ENCODE measurements at regions not wholly inside any gene's neighbourhood (a gene's known extent, or its start where the extent isn't known, plus 50 kb on each side); places are given as distances from the start of the nearest gene placed in this dataset.

DNA sequence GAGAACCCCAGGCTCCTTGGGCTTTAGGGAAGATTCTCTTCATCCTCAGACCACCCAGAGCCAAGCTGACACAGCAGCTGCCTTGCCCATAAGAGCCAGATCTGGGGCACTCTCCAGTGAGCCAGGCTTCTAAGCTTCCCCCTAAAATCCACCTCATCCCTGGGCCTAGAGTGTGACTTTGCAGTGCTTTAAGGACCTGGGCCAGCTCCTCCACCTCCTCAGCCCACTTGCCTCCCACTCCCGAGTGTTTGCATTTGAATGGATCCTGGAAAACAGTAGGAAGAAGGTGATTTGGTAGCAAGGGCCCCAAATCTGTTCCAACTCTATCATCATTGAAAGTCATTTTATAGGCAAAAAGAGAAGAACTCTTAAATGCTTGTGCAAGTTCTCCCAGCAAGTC is 108.7 kb upstream of the UBL3 start:
- TF ChIP-seq, protein P1, sequence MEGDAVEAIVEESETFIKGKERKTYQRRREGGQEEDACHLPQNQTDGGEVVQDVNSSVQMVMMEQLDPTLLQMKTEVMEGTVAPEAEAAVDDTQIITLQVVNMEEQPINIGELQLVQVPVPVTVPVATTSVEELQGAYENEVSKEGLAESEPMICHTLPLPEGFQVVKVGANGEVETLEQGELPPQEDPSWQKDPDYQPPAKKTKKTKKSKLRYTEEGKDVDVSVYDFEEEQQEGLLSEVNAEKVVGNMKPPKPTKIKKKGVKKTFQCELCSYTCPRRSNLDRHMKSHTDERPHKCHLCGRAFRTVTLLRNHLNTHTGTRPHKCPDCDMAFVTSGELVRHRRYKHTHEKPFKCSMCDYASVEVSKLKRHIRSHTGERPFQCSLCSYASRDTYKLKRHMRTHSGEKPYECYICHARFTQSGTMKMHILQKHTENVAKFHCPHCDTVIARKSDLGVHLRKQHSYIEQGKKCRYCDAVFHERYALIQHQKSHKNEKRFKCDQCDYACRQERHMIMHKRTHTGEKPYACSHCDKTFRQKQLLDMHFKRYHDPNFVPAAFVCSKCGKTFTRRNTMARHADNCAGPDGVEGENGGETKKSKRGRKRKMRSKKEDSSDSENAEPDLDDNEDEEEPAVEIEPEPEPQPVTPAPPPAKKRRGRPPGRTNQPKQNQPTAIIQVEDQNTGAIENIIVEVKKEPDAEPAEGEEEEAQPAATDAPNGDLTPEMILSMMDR (IDR thresholded peaks at IDR 0.05; ENCODE audit: insufficient read depth, low read length, poor library complexity, severe bottlenecking), result no peak
- H3K36me3 ChIP-seq (ENCODE audit: control insufficient read depth, insufficient read depth, low read length), result no peaks in the 10 kb centered on the region
- H3K27me3 ChIP-seq (replicated peaks; ENCODE audit: control insufficient read depth, insufficient read depth, low read length), result no peaks in the 10 kb centered on the region; the same call in none of the 2 replicates
- DNase-seq (ENCODE audit: extremely low read depth, insufficient read length), result no peak
- H3K4me3 ChIP-seq (replicated peaks; ENCODE audit: low read depth, low read length), result no peak overlapping the region

DNA sequence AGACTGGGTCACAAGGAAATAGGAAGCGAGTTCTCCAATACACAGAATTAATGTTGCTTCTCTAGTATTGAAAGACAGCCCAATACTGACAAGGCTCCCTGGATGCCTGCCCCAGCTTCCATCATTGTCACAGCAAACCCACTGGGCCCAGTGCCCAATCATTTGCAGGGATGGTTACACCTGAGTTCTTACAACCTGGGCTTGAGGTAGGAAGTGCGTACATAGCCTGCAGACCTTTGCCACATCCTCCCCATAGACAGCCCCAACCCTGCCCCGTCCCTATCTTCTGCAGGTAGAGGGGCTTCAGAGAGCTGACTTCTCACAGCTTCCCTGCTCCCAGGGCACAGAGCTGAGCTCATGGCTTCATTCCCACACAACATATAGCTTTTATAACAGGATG is 108.1 kb upstream of the UBL3 start:
- Histone ChIP-seq H3K36me3 (ENCODE audit: control insufficient read depth, insufficient read depth, low read length) (no peaks in the 10 kb centered on the region), H3K27me3 (replicated peaks; ENCODE audit: control insufficient read depth, insufficient read depth, low read length) (no peaks in the 10 kb centered on the region; the same call in none of the 2 replicates), H3K4me3 (replicated peaks; ENCODE audit: low read depth, low read length) (no peak overlapping the region)
- no peak for DNase-seq (ENCODE audit: extremely low read depth, insufficient read length)
- TF ChIP-seq, protein P1 (IDR thresholded peaks at IDR 0.05; ENCODE audit: insufficient read depth, low read length, poor library complexity, severe bottlenecking), result no peak

DNA sequence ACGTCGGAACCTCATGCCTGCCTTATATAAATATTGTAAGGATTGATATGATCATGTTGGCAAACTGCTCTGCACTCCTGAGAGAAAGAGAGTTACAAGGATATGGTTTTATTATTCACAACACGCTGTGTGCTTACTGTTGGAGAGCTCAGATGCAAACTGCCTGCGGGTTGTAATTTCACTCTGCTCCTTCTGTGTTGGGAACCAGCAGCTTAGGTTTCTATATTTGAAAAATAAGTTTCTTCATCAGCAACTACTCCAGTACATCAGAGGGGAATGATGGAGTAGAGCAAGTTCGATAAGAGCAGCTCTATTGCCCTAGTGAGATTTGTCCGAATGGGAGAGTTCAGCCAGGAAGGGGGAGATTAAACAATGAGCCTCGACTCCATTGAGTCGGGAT is 106.9 kb upstream of the UBL3 start:
- Histone ChIP-seq H3K27me3 (replicated peaks; ENCODE audit: control insufficient read depth, insufficient read depth, low read length) (no peaks in the 10 kb centered on the region; the same call in none of the 2 replicates), H3K4me3 (replicated peaks; ENCODE audit: low read depth, low read length) (no peak overlapping the region), H3K36me3 (ENCODE audit: control insufficient read depth, insufficient read depth, low read length) (no peaks in the 10 kb centered on the region)
- TF ChIP-seq, protein P1 (IDR thresholded peaks at IDR 0.05; ENCODE audit: insufficient read depth, low read length, poor library complexity, severe bottlenecking), result no peak
- no peak for DNase-seq (ENCODE audit: extremely low read depth, insufficient read length)

DNA sequence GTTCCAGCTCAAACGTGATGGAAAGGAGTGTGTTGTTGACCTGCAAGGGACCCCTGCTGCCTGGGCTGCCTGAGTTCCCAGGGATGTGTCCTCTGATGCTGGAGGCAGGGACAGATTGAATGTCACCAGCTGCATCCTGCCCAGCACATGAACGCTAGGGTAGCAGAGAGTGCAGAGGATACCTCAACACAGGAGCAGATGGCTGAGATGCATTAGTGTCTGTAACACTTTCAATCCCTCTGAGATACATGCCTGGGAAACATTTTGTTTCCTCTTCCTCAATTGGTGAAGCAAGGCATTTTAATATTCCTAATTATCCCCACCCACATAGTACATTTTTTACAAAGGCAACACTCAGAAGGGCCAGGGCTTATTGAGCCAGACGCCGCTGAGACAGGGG is 106.4 kb upstream of the UBL3 start:
- H3K27me3 ChIP-seq (replicated peaks; ENCODE audit: control insufficient read depth, insufficient read depth, low read length), result no peaks in the 10 kb centered on the region; the same call in none of the 2 replicates
- H3K4me3 ChIP-seq (replicated peaks; ENCODE audit: low read depth, low read length), result no peak overlapping the region
- TF ChIP-seq, protein P1 (IDR thresholded peaks at IDR 0.05; ENCODE audit: insufficient read depth, low read length, poor library complexity, severe bottlenecking), result no peak
- DNase-seq (ENCODE audit: extremely low read depth, insufficient read length), result no peak
- H3K36me3 ChIP-seq (ENCODE audit: control insufficient read depth, insufficient read depth, low read length), result no peaks in the 10 kb centered on the region

DNA sequence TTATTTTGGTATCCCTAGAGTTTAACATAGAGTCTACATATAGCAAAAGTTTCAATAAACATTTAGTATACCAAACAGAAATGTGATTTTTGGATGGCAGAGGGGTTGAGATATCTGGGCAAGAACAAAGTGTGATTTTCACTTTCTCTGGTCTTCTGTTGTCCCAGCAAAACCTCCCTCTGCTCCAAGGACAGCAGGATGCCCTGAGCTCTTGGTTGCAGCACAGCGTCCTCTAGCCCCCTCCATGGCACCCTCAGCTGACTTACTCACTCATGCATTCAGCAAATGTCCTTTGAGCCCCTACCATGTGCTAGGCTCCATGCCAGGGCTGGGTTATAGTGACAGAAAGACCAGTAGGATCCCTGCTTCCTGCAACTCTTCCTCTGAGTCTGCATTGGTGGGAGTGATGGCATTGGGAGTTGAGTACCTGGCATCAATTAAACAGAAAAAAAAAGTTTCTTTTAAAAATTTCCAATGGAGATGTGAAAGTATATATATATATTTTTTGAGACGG is 104.8 kb upstream of the UBL3 start:
- H3K27me3 ChIP-seq (replicated peaks; ENCODE audit: control insufficient read depth, insufficient read depth, low read length), result no peaks in the 10 kb centered on the region; the same call in none of the 2 replicates
- DNase-seq (ENCODE audit: extremely low read depth, insufficient read length), result no peak
- H3K36me3 ChIP-seq (ENCODE audit: control insufficient read depth, insufficient read depth, low read length), result no peaks in the 10 kb centered on the region
- no peak overlapping the region for H3K4me3 ChIP-seq (replicated peaks; ENCODE audit: low read depth, low read length)
- TF ChIP-seq, protein P1 (IDR thresholded peaks at IDR 0.05; ENCODE audit: insufficient read depth, low read length, poor library complexity, severe bottlenecking), result no peak
